ENCODE measurements at regions not wholly inside any gene's neighbourhood (a gene's known extent, or its start where the extent isn't known, plus 50 kb on each side); places are given as distances from the start of the nearest gene placed in this dataset.
A peak's percentile ranks its signal among the peaks of the same experiment; 100 is the strongest.

- no peak for DNase-seq (ENCODE audit: low read depth)
Measured at GRCh38 chr14:75333606-75334548, 55.2 kb downstream of the FOS start.

DNA sequence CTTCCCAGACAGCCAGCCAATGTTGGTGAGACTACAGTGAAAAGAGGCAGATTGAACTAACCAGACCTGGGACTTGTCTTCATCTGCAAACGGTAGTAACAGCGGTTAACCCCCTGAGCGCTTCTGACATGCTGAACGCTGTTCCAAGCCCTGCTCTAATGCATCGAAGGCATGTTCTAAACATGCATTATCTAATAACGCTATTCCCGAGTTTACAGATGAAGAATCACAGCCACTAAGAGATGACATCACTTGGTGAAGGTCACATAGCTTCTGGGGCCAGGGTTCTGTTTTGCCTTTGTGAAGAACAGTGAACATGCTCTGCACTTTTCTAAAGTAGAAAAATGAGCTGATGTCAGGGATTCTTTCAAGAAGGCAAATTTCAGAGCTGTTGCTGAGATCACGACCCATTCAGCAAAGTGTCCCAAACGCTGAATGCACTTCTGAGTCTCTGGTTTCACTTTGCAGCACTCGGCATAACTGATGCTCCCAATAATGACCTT is 56.0 kb downstream of the FOS start:
- no peak for DNase-seq (ENCODE audit: low read depth)

GRCh38 chr14:75335571-75335970 is 56.9 kb downstream of the FOS start:
- no peak for DNase-seq (ENCODE audit: low read depth)

- DNase-seq (ENCODE audit: low read depth), result peak; percentile 17
Measured at GRCh38 chr14:75338398-75338797, 59.8 kb downstream of the FOS start.

GRCh38 chr14:75339059-75339458 is 60.4 kb downstream of the FOS start:
- DNase-seq (ENCODE audit: low read depth), result peak; percentile 87

- peak; percentile 61 for DNase-seq (ENCODE audit: low read depth)
Measured at GRCh38 chr14:75340921-75341320, 62.3 kb downstream of the FOS start.

GRCh38 chr14:75341620-75342019 is 63.0 kb downstream of the FOS start:
- DNase-seq (ENCODE audit: low read depth), result no peak

GRCh38 chr14:75342762-75343599 is 64.4 kb downstream of the FOS start:
- no peak for DNase-seq (ENCODE audit: low read depth)

DNA sequence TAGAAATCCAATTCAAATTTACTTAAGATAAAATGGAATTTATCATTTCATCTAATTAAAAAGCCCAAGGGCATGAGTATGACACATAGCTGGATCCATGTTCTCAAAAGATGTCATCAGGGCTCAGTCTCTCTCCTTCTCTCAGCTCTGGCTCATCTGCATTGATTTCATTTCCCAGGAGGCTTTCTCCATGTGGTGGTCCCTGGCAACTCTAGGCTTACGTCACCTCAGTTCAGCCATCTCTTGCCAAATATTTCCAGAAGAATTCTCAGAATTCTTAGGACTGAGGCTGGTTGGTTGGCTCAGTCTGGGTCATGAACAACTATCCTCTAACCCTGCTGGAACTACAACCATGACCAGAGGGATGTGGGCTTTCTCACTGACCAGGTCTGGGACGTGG is 65.3 kb downstream of the FOS start:
- no peak for DNase-seq (ENCODE audit: low read depth)

DNA sequence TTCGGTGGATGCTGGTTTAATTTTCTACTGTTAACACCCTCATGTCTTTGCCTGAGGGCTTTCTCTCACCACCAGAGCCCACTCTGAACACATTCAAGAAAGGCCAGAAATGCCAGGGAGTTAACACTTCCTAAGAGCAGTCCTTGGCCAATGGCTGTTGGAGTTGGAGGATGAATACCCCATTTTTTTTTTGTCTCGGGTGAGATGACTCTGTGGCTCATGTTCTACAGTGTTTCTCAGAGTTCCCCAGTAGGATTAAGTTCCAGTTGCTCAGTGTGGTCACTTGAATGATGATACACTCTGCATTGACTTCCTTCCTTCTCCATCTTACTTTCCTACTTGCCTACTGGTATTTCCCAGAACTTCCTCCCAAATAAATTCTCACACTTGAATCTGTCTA is 65.8 kb downstream of the FOS start:
- DNase-seq (ENCODE audit: low read depth), result peak; percentile 79

- no peak for DNase-seq (ENCODE audit: low read depth)
Measured at GRCh38 chr14:75350505-75351060, 72.0 kb downstream of the FOS start.

DNA sequence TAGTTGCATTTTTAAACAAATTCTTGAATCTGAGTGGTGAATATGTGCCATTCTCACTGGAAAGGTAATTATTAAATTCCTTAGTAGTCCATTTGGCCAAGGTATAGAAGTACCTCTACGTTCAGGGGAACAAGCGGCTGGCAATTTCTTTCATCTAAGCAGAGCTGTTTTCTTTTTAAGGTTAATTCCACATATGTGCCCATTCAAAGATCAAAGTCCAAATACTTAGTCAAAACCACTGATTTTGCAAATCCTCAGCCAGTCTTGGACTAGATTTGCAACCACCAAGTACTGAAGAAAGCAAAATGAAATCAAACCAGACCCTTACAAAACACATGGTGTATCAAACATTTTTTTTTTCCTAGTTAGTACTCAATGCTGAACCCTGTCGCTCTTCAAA is 68.7 kb upstream of the JDP2 start:
- no peak for DNase-seq (ENCODE audit: low read depth)

DNA sequence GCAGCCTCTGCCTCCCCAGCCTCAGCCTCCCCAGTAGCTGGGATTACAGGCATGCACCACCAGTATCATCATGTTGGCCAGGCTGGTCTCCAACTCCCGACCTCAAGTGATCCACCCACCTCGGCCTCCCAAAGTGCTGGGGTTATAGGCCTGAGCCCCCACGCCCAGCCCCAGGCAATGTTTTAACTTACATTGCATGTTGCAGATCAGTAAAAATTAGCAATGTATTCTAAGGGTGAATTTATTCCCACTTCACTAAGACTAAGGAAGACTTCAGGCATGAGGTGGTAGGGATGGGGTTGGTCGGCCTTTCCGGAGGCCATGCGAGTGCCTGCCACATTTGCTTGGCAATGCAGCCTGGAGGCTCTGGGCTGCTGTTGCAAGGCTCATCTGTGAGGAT is 66.8 kb upstream of the JDP2 start:
- no peak for DNase-seq (ENCODE audit: low read depth)

GRCh38 chr14:75361751-75362433 is 65.9 kb upstream of the JDP2 start:
- peak; percentile 24 for DNase-seq (ENCODE audit: low read depth)

DNA sequence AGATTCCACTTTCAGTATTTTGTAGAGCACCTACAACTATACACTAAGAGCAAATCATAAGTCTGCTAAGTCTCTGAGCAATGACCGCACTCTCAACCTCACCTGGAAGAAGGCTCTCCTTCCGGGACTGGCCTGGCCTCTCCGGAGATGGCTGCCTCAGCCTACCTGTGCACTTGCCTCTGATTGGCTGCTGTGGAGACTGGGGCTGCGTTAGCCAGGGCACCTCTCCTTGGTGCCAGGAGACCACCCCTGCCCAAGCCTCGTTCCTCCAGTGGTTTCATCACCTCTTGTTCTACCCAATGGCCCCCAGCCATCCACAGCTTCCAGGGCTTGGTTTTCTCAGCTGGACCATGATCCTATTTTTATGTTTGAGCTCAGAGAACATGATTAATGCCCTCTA is 64.7 kb upstream of the JDP2 start:
- no peak for DNase-seq (ENCODE audit: low read depth)

- DNase-seq (ENCODE audit: low read depth), result no peak
Measured at GRCh38 chr14:75363570-75364227, 64.1 kb upstream of the JDP2 start.

DNA sequence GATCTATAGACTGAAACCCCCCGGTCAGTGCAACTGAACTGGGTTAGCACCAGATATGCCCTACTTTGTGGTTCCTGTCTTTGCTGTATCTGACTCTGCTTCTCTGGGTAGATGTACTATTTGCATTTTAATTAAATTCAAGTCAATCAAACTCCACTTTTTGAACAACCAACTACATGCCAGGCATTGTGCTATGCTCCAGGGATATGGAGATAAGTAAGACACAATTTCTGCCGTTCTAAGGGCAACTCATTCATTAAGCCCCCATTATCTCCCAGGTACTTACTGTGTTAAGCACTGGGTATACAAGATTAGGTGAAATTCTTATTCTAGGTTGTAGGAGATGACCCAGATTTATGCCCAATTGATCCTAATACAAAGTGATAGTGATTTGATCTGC is 62.7 kb upstream of the JDP2 start:
- DNase-seq (ENCODE audit: low read depth), result no peak

DNA sequence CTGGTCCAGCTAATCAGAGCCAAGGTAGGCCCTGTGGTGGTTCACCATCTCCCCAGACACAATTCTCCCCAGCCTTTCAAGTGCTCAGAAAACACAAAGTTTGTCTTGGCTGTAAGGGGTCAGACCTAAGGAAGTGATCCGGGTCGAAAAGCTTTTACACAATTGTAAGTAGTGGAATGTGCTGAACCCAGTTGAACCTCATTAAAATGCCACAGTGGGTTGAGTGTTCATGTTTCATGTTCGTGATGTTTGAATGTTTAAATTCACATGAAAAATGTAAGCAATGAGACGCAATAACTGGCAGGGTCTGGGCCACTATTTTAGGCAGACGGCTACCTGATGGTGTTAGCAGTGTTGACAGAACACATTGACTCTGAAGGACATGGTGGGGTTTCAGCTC is 60.9 kb upstream of the JDP2 start:
- DNase-seq (ENCODE audit: low read depth), result no peak

DNA sequence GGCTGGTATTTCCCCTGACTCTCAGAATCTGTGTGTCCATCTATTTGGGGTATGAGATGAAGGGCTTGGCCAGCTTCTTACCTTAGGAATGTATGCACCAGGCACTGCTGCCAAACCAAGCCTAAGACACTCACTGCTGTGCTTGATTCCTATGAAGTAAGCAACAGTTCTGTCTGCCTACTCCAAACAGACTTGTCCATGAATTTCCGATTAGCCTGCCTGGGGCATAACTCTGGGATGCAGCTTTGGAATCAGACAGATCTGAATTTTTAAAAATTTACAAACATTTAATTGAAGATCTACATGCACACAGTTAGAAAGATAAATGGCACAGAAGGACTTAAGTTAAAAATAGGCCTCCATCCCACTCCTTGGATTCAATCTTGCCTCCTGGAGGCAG is 59.5 kb upstream of the JDP2 start:
- DNase-seq (ENCODE audit: low read depth), result no peak

DNA sequence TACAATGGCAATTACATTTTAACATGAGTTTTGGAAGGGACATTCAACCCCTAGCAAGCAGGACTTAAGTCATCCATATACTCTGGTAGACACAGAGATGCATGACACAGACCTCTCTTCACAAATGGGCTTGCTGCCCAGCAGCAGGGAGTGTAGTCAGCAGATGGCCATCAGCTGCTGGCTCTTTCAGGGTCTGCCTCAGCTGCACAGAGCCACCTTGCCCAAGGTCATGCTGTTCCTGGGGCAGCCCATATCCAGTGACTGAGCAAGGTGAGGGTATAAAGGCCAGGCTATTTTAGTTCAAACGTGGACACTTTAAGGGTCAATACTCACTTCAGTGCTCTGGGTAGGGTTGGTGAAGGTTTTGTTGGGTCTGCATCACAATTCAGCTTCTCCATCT is 58.3 kb upstream of the JDP2 start:
- peak; percentile 86 for DNase-seq (ENCODE audit: low read depth)

Measured in myocyte (in vitro differentiated cells).